HG02798 (cell line): ENCODE measurements at regions not wholly inside any gene's neighbourhood (a gene's known extent, or its start where the extent isn't known, plus 50 kb on each side); places are given as distances from the start of the nearest gene placed in this dataset.

Experiments
- ATAC-seq: cut with Tn5 transposase; IDR thresholded peaks from one replicate; pipeline ENCODE4 v1.9.1; 2021; ENCODE audit warnings: mild to moderate bottlenecking; ENCODE audit not compliant: unreplicated experiment, poor library complexity

- no peak for ATAC-seq
These were observed 176.0 kb downstream of the MED10 start for GRCh38 chr5:6202149-6202967.

DNA sequence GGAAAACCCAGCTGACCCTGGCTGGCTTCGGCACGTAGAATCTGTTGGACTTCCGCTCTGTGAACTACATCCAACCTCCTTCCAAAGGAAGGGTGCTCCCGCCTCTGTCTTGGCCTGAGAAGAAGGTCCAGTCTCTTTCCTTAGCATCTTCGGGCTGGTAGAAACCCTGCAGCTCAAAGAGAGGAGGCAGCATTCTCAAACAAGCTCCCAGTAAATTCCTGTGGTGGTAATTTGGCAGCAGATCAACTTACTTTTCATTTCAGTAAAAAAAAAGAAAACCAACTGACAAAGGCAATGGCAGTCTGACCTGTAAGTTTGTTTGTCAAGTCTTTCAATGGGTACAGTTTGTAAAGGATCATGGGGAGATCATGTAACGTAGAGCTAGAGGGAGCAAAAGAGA lies 176.7 kb downstream of the MED10 start:
- ATAC-seq = no peak

DNA sequence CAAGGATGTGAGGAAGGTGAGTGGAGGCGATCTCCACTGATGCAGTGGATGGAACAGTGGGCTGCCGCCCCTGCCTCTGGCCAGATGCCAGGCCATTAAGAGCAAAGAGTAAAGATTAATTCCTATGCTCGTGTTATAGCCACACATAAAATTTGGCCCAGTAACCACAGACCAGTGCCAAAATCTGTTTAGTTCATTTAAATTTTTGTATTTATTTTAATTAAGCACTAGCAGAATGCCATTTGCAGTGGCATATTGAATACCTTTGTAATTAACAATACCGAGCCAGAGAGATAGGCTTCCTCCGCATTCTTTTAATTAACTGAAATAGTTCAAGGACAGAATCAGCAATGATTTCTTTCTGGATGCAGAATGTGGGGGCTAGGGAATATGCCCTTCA lies 179.8 kb downstream of the MED10 start:
- ATAC-seq = no peak

DNA sequence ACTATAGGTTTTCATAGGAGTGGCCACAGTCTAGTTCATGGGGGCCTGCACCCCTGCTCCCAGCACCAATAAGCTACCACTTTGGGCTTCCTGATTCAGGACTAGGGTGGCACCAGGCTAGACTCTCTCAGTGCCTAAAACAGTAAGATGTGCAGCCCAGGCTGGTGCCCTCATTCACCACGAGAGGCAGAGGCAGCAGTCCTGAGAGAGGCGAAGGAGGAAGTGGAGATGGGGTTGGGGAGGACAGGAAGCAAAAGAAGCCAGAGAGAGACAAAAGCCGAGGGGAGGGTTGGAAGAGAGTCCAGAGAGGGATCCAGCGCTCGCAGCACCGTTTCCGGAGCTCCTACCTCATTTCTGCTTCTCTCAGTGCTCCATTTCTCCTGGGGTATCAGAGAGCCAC lies 180.9 kb downstream of the MED10 start:
- no peak for ATAC-seq

DNA sequence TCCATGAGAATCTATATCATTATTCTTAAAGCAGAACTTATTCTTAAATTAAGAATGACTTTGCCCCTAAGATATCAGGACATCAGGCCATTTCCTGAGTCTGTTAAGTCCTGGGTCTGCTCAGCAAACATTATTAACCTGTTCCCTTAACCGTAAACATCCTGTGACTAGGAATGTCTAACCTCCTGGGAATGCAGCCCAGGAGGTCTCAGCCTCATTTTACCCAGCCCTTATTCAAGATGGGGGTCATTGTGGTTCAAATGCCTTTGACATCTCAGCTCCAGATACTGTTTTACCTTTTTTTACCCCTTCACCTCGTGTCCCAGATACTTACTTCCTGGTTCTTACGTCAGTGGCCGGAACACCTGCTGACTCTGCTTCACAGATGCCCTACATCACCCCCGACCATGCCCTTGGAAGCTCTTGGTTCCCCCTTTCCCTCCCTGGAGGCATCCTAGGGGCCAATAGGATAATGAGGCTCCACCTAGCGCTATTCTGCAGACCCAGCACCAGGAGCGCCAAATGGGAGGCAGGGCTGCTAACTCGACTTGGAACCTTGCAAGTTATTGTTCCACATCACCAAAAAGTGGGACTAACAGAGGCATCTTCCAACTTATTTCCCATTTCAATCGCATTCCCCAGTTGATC lies 182.5 kb downstream of the MED10 start:
- ATAC-seq = no peak

DNA sequence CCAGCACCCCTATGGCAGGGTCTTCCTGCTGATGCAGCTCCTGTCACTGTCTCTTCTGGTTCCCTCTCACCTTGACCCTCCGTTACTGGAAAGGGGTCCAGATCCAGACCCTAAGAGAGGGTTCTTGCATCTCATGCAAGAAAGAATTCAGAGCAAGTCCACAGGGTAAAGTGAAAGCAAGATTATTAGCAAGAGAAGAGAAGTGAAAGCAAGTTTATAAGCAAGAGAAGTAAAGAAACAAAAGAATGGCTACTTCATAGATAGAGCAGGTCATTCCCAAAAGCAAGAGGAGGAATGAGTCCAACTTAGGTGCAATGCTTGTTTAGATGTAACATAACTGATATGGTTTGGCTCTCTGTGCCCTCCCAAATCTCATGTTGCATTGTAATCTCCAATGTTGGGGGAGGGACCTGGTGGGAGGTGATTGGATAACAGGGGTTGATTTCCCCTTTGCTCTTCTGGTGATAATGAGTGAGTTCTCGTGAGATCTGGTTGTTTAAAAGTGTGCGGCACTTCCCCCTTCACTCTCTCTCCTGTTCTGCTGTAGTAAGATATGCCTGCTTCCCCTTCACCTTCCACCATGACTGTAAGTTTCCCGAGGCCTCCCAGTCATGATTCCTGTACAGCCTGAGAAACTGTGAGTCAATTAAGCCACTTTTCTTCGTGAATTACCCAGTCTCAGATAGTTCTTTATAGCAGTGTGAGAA lies 183.3 kb downstream of the MED10 start:
- peak; percentile 64 for ATAC-seq

DNA sequence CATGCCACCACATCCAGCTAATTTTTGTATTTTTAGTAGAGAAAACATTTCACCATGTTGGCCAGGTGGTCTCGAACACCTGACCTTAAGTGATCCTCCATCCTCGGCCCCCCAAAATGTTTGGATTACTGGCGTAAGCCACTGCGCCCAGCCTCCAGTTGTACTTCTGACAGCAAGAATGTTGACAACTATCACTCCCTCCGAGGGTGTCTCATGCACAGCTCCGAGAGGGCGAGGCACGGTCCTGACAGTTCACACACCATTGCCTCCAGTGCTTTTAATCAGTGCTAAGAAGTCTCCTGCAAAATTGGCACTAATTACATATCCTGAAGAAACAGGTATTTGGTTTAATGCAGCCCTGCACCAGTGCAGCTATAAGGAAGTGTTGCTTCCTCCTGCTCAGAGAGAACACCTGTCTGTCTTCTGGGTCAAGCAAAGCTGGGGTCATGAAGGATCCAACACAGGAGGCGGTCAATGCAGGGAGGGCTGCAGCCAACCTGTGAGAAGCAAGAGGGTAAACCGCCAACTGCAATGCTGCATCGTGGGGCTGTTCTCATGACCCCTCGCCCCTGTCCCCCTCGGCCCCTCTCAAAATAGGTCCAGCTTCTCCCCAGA lies 184.0 kb downstream of the MED10 start:
- peak; percentile 25 for ATAC-seq

GRCh38 chr5:6193310-6193709 lies 185.0 kb downstream of the MED10 start:
- no peak for ATAC-seq

DNA sequence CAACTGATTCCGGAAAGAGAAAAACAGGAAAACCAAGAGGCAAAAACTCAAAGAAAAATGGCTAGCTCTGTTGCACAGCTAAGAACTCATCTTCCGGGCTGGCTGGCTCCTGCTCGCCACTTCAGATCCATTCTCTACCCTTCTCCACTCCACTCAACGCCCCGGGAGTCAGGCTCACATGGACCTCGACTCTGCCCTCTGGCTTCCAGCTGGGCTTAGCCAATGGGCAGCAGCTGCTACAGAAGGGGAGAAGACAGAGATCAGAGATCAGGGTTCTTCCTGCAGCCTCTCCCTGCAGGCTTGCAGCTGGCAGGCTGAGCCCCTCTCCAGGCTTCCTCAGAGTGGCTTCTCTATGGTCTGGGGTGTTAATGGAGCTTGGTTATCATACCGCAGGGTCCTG lies 187.5 kb downstream of the MED10 start:
- no peak for ATAC-seq

GRCh38 chr5:6188976-6189375 lies 189.4 kb downstream of the MED10 start:
- no peak for ATAC-seq

GRCh38 chr5:6188344-6188743 lies 190.0 kb downstream of the MED10 start:
- peak; percentile 96 for ATAC-seq

DNA sequence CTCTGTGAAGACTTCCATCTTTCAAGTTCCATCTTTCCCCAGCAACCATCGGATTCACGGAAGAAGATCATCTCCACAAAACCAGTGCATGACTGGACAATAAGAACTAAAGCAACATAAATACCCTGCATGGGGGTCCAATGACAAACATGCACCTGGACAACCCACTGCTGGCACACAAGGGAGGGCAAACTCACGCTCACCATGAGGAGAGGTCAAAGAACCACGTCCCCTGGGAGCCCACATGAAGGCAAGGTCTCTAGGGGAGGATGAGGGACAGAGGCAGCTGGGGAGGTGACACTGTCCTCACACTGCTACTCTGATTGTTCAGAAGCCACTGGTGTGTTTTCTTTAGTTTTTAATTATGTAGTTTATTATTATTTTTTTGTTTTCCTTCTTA lies 190.8 kb downstream of the MED10 start:
- ATAC-seq = no peak

DNA sequence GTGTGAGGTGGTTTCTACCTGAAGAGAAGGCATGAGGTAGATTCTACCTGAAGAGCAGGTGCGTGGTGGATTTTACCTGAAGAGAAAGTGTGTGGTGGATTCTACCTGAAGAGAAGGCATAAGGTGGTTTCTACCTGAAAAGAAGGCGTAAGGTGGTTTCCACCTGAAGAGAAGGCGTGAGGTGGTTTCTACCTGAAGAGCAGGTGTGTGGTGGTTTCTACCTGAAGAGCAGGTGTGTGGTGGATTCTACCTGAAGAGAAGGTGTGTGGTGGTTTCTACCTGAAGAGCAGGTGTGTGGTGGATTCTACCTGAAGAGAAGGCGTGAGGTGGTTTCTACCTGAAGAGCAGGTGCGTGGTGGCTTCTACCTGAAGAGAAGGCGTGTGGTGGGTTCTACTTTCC lies 192.8 kb downstream of the MED10 start:
- ATAC-seq = no peak

GRCh38 chr5:6184481-6184880 lies 193.9 kb downstream of the MED10 start:
- ATAC-seq = no peak

DNA sequence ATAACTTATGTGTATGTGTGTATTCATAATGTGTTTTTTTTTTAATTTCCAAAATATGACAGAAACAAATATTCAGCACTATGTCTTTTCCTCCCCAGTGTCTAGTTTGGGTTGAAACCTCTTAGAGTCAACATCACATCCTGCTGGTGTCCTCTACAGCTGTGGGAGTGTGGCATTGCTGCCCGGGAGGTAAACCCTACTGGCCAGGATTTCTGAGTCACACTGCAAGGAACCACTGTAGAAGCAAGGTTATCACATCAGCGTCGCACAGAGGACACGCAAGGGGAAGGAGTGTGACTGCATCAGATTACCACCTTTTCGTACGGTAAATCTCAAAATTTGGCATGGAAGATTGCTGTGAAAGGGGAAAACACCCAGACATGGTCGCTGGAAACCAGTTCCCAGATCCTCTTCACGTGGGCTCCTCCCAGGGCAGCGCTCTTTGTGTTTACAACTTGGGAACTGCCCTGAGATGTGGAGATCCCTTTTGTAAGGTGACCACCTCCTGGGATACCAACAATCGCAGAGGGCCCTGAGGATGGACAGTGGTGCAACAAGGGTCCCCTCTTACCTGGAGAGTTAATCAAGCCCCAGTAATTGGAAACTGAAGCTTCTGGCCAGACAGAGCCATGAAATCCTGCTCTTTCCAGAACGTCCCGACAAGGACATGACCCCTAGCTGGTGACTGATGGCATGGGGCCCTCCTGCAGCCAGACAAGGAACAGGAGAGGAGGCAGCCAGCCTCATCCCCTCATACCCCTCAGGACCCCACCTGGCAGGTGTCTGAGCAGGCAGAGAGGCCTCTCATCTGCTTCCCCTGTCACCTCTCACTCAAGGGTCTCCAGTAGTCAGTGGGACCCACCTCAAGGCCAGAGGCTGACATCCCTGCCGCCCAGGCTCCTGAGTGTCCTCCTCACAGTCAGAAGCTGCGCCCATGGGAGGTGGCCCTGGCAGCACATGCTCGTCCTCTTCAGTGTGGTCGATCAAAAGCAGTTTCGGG lies 194.7 kb downstream of the MED10 start:
- ATAC-seq = no peak

GRCh38 chr5:6182271-6182815 lies 196.0 kb downstream of the MED10 start:
- no peak for ATAC-seq

DNA sequence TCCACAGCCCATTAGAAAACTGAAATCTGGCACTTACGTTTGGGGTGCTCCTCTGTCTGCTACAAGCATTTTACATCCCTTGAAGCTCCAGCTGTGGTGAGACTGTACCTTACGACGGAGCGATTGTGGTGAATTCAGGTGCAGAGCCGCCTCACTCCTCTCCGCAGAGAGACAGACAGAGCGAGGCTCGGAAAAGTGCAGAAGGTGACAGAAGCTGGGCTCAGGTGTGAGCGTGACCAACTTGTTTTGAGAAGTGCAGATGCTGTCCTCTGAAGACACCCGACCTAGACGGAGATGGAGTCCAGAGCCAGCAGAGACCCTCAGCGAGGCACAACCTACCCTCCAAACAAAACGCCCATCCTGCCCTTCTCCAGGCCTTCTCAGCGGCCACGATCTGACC lies 196.5 kb downstream of the MED10 start:
- no peak for ATAC-seq

DNA sequence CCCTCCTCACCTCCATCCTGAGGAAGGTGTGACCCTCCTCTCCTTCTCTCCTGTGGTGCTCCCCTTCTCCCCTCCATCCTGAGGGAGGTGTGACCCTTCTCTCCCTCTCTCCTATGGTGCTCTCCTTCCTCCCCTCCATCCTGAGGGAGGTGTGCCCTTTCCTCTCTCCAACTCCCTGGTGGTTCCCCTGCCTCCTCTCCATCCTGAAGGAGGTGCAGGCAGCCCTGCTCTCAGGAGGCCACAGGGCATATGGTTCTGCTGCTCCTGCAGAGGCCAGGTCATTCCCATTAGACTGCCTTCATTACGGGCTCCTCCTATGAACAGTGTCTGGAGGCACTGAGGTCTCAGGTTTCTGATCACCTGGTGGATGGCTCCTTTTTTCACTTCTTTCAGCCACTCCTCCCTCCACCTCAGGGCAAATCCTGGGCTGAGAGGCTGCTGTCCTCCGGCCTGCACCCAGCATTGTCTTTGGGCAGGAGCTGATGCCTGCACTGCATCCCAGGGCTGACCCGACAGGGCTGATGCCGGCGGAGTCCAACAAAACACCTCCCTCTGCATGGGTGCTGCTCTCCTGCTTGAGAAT lies 197.1 kb downstream of the MED10 start:
- no peak for ATAC-seq

DNA sequence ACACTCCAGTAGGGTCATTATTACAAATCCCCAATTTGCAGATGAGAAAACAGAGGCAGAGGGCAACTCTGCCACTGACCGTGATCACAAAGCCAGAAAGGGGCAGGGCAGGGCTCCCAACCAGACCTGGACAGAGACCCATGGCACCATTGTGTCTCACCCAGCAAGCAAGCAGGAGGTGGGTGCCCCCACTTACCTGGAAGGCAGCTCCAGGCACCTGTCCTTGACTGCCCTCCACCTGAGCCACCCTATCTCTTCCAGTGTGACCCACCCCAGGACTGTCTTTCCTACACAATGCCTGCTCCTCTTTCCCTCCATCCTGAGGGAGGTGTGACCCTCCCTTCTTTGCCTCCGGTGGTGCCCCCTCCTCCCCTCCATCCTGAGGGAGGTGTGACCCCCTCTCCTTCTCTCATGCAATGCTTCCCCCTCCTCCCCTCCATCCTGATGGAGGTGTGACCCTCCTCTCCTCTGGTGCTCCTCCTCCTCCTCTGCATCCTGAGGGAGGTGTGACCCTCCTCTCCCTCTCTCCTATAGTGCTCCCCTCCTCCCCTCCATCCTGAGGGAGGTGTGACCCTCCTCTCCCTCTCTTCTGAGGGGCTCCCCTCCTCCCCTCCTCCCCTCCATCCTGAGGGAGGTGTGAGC lies 198.0 kb downstream of the MED10 start:
- no peak for ATAC-seq
